Hippocampal formation (tissue), 2 donors: ENCODE measurements at regions not wholly inside any gene's neighbourhood (a gene's known extent, or its start where the extent isn't known, plus 50 kb on each side); places are given as distances from the start of the nearest gene placed in this dataset.
"Not testable (repeated sequence)": the region's sequence is repeated elsewhere in the genome, so short reads cannot be mapped to it uniquely, and the experiment has no call there.

Source experiments
- DNase-seq, 2 donors: peaks; one replicate each; lab custom pipeline; 2025; lab: John Stamatoyannopoulos, UW

DNA sequence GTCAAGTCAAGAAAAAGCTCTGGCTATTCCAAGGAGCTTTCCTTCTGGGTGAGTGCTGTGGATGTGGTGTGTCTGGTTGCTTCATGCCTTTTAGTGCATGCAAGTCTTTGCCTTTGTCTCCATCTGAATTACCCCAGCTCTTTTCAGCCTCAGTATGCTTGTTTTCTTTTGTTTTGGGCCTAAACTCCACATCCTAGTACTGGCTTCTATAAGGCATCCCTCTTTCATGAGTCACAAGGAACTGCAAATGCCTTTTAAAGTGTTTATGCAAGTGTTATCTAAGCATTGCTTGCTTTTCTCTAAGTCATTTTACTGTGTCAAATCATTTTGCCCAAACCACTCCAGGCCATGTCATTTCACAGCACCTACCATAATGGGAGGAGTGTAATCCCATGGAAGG is 132.1 kb downstream of the PLCE1 start:
- no peak for DNase-seq

DNA sequence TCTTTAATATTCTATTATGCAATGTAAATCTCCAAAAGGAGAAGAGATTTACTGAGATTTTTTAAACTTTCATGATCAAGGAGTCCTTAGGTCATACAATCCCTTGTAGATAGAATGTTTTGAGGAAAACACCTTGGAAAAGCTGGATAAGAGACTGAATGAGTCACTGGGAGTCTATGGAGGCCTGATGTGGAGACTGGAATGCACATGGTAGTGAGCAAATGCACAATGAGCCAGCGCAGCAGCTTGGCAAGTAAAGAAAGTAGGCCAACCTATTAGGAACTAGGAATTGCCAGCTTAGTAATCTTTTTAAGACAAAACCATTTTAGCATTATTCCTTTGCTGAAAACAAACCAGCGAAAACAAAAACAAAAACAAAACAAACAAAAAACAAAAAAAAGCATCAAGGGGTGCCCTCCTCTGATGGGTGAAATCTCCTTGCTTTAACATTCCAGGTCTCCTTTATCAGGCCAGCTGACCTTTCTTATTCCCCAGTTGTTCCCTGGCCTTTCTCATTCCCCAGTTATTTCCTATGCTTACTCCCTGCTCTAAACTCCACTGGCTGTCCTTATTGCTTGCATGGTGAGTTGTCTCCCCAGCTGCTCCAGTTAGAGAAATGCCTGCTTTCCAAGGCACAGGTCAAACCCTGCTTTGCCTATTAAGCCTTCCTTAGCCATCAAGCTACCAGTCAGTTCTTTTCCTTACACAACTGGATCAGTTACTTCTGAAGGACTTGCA is 135.8 kb downstream of the PLCE1 start:
- DNase-seq: no peak

DNA sequence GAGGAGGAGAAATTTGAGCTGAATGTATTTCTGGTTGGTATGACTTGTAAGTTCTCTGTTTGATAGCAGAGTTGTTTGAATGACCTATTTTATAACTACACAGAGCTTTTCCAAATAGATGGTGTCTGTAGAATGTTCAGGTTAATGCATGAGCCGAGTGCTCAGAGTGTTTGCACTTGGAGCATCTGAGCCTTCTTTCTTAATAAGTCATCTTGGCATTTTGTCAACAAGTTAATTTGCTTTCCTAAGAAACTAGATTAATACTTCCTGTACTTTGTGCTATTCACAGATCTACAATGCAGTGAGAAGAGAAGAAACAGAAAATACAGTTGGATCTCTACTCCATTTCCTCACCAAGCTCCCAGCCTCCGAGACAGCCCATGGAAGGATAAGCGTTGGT is 138.2 kb downstream of the PLCE1 start:
- DNase-seq: no peak

DNA sequence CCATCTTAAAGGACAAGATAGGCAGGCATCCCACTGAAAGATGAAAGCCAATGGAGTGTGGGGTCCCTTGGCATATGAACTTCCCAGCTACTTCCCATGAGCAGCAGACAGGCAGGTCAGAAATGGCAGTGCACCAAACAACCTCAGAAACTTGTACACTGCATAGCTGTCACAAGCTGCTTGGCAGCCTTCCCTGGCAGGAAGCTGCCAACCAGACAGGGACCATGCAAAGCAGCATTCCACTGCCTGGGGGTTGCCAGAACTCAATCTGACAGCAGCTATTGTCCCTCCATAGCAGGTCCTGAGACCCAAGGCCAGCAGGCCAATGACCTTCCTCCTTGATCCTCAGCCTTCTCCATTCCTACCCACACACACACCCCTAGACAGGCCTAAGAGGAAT is 139.5 kb downstream of the PLCE1 start:
- peak in 1 of 2 donors; percentile 7 for DNase-seq

DNA sequence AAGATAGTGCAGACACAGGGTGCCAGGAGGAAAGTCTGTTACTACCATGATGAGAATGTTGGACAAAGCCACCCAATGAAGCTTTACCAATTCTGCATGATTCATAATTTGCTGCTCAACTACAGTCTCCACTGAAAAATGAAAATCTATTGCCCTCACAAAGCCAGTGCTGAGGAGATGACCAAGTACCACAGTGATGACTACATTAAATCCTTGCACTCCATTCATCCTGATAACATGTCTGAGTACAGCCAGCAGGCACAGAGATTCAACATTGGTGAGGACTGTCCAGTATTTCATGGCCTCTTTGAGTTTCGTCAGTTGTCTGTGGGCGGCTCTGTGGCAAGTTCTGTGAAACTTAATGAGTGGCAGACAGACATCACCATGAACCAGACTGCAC is 144.0 kb downstream of the PLCE1 start:
- no peak for DNase-seq

DNA sequence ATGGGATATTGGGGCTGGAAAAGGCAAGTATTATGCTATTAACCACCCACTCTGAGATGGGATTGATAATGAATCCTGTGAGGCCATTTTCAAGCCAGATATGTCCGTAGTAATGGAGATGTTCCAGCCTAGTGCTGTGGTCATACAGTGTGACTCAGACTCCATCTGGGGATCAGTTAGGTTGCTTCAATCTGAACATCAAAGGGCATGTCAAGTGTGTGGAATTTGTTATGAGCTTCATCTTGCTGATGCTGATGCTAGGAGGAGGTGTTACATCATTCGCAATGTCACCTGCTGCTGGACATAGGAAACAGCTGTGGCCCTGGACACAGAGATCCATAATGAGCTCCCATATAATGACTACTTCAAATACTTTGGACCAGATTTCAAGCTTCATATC is 144.7 kb downstream of the PLCE1 start:
- DNase-seq: no peak

DNA sequence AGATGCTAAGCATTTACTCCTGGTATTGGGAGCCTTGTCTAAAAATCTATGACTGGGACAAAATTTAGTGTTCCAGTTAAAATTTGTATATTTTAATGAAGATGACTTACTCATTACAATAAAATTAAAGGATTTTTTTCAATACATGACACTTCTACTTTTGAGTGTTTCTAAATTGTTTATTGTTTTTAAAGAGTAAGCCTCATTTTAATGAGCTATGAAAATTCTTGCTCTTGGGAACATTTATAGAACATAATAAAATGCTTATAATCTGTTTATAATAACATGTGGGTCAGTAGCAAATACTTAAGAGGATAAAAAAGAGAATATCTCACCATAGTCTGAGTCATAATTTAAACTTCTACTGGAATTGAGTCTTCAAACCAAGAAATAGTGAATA is 149.5 kb downstream of the PLCE1 start:
- no peak for DNase-seq

DNA sequence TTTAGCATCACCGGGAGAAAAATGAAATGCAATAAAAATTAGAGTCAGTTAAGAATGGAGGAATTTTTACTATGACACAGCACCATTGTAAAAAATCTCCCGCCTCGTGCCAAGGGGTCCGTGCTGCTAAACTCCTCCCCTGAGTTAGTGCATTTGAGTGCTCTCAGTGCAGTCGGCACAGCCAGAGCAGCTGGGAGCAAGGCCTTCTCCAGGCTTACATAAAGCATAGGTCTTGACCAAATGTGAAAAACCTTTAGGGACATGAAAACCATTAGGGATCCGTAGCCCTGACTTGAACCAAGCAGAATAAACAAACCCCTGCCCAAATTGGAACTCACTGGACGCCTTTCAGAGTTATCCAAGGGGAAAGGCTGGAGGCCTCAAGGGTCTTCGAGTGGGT is 152.6 kb downstream of the PLCE1 start:
- DNase-seq: no peak

DNA sequence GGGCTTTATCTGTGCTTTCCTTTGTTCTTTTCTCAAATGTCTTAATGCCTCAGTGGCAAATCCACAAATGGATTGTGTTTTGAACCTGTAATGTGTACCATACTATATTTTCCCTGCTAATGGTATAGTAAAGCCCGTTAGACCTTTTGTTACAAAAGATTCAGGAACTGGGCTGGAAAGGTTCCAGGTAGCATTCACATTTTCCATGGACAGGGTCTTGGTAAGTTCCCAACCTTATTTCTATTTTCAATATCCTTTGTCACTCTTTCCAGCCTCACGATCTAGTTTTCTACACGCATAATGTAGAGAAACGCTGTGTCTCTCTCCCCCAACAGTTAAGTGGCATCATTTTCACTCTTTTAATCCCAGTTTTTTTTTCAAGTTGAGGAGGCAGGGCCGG is 153.0 kb downstream of the PLCE1 start:
- DNase-seq: no peak

DNA sequence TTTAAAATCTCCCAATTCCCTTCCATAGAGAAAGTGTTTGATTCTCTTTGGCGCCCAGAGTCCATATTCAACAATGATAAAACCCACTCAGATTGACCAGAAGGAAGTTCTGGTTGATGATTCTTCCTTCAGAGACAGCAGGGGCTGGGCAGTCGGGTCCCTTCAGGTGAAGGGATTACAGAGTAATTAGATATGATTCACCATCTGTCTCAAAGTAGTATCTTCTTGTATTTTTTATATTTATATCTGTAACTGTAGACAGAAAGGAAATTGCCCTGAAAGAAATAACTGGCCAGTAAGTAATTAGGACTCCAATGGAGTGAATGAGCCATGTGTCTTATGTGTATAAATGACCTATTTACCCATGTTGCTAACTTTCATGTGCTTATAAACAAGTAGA is 156.0 kb downstream of the PLCE1 start:
- DNase-seq: no peak

DNA sequence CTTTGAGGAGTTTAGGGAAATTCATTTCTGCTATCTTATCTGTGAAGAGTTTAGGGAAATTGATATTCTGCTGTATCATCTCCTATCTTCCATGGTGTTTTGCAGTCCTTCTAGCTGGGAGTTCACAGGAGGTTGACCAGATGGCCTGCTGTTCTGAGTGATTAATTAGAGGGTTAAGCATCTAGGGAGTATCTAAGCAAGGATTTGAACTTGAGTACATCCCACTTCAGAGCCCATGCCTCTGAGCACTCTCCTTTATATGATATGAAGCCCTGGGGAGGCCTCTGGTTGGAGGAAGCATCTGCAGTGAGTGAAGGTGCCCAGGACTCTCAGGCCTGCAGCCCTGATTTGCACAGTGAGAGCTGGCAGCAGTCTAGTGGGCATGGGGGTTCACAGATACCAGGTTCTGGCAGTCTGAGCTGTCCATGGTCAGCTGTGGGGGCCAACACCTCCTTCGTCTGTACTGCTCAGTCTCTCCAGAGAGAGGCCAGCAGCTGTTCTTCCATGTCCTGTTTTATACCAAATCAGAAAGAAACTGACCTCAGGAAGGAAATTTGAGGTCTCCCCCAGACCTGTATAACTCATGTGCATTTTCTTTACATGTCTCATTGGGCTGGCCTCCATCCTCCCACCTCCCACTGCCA is 156.9 kb downstream of the PLCE1 start:
- DNase-seq: no peak

DNA sequence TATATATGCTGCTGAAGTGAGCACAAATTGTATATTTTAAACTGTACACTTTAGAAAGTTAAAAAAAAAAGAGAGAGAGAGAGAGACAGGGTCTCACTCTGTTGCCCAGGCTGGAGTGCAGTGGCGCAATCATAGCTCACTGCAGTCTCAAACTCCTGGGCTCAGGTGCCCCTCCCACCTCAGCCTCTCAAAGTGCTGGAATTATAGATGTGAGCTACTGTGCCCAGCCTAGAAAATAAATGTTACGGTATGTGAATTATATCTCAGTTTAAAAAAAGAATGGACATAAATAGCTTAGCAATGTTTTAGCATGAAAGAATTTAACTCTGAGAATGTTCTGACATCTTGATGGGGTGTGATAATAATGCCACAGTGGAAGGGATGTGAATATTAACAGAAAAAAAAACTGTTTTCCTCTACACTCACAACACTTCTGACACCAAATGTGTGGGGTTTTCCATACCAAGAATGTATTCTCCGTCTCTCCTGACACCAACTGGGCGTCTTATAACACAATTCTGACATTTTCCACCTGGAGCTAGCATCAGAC is 162.1 kb downstream of the PLCE1 start:
- no peak for DNase-seq

DNA sequence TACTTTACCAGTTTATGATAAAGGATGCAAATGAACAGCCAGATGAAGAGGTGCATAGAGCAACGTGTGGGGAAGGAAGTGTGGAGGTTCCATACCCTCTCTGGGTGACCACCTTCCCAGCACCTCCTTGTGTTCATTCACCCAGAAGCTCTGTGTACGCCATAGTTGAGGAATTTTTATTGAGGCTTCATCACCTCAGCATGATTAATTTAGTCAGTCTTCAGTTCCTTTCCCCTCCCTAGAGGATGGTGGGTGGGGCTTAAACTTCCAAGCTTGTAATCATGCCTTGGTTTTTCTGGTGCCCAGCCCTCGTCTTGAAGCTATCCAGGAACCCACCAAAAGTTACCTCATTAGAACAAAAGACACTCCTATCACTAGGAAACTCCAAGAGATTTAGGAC is 162.7 kb downstream of the PLCE1 start:
- no peak for DNase-seq

DNA sequence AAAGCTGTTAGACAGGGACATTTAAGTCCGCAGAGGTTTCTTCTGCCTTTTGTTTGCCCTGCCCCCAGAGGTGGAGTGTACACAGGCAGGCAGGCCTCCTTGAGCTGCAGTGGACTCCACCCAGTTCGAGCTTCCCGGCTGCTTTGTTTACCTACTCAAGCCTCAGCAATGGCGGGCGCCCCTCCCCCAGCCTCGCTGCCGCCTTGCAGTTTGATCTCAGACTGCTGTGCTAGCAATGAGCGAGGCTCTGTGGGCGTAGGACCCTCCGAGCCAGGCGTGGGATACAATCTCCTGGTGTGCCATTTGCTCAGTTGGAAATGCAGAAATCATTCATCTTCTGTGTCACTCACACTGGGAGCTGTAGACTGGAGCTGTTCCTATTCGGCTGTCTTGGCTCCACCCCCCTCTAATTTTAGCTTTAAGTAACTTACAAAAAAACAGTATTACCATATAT is 171.5 kb downstream of the PLCE1 start:
- DNase-seq: not testable (repeated sequence)

DNA sequence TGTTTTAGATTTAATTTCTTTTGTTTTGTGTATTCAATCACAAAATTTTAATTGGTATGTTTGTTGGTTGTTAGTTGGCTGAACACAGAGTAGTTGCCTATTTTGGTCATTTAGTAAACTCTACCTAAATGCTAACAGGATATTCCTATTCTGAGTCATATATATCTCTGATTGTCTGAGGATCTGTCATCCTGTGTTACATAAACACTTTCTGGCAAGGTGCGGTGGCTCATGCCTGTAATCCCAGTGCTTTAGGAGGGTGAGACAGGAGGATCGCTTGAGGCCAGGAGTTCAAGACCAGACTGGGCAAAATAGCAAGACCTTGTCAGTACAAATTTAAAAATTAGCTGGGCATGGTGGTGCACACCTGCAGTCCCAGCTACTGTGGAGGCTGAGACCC is 178.6 kb downstream of the PLCE1 start:
- DNase-seq: no peak

DNA sequence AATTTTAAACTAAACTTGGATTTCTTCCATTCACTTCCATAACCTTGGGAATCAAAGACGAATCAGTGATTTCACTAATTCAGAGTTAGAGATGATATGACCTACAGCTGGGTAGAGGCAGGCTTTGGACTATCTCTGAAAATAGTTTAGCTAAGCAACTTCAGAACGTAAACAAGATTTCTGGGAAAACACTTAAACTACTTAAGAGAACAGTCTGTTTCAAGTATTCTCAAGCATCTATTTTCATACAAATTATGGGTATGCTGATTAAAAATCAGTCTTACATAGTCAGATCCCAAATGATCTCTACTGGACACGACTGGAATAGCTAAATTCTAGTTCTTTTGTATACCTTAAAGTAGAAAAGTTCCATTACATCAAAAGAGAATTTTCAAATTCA is 179.9 kb downstream of the PLCE1 start:
- no peak for DNase-seq

DNA sequence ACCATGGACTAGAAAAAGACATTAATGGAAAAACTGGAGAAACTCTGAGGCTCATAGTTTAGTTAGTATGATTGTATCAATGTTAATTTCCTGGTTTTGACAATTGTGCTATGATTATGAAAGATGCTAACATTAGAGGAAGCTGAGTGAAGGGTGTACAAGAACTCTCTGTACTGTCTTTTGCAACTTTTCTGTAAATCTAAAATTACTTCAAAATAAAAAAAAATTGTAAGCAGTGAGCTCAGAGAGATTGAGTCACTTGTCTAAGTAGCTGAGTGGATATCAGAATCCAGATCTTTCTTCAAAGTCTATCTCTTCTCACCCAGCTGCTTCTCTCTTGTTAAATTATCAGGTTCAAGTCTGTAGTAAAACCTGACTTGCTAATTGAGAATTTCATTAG is 181.1 kb downstream of the PLCE1 start:
- DNase-seq: no peak

DNA sequence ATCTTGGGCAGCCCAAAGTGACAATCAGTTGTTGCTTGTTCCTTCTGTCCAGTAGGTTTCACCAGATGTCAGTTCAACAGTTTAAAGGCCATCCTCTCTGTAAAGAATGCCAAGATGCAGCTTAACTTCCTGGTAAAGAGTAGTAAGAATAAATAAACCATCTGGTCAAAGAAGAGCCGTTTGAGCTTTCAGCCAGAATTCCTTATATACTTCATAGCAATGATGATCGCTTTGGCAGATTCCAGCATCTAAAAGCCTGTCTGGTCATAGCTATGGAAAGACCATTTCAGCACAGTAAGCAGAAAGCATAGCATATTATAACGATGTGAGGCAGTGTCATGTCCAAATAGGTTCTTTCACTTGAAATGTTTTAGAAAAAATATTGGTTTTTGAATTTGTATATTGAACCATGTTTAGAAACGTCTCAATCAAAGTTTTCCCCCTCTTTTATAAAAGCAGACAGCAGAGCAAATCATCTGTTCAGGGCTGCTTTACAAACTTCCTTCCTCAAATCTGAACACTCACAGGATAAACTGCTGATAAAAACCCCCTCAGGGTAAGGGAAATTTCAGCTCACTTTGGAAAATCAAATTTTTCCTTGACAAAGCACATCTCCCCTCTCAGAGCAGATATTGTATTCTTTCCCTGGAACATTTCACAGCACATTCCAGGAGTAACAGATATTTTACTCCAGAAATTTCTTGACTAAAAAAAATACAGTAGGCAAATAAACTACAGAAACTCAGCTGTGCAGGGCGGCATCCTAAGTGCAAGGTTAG is 184.1 kb downstream of the NOC3L start:
- DNase-seq: no peak

DNA sequence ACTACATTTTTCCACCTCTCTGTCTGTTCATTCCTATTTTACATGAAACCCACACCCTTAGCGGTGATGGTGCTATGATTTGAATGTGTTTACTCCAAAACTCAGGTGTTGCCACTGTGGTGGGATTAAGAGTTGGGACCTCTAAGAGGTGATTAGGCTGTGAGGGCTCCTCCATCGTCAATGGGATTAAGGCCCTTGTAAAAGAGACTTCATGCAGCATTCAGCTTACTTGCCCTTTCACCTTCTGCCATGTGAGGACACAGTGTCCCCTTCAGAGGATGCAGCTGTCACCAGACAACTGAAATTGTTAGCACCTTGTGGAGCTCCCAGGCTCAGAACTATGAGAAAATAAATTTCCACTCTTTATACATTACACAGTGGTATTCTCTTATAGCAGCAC is 182.2 kb downstream of the NOC3L start:
- DNase-seq: no peak

DNA sequence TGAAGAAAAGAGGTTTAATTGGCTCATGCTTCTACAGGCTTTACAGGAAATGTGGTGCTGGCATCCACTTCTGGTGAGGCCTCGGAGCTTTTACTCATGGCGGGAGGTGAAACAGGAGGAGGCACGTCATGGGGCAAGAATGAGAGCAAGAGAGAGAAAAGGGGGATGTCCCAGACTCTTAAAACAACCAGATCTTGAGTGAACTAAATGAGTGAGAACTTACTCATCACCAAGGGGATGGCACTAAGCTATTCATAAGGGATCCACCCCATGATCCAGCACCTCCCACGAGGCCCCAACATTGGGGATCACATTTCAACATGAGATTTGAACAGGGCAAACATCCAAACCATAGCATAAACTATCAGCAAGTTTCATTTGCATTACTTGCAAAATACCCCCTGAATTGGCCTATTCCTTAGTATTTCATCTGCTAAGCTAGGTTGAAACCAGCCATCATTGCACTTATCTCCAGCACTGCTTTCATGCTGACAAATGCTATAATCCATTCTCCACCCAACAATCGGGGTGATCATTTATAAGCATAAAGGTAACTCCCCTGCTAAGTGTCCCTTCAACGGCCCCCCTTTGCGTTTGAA is 179.0 kb downstream of the NOC3L start:
- DNase-seq: no peak

DNA sequence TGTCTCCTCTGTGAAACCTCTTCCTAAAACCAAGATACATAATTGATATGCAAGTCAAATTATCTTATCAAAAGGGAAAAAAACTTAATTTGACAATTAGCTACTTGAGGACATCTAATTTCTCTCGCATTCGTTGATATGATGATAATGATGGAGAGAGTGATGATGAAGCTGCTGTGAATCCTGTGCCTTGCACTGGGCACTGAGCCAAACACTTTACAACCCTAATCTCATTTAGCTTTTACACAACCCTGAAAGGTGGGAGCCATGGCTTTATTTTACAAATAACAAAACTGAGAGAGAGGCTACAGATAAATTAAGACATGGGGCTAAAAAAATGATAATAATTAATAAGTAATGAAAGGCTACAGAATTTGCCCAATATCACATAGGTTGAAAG is 176.0 kb downstream of the NOC3L start:
- DNase-seq: no peak

DNA sequence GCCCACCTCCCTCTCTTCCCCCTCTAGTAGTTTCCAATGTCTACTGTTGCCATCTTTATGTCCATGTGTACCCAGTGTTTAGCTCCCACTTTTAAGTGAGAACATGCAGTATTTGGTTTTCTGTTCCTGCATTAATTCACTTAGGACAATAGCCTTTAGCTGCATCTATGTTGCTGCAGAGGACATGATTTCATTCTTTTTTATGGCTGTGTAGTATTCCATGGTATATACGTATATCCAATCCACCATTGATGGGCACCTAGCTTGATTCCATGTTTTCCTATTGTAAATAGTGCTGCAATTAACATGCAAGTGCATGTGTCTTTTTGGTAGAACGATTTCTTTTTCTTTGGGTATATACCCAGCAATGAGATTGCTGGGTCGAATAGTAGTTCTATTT is 170.4 kb downstream of the NOC3L start:
- no peak for DNase-seq
